GM12878 (cell line): ENCODE measurements at regions not wholly inside any gene's neighbourhood (a gene's known extent, or its start where the extent isn't known, plus 50 kb on each side); places are given as distances from the start of the nearest gene placed in this dataset.

Experiments used
- EZH2 ChIP-seq: IDR thresholded peaks from 2 replicates; pipeline ENCODE4 v1.6.1; 2012; ENCODE audit warnings: low read depth, mild to moderate bottlenecking, control low read depth, inconsistent platforms, low read length, borderline replicate concordance; ENCODE audit not compliant: control insufficient read depth
- SREBF1 ChIP-seq: IDR thresholded peaks from 2 replicates; pipeline ENCODE4 v1.6.1; 2012; ENCODE audit warnings: mild to moderate bottlenecking, low read length
- ZNF274 ChIP-seq: IDR thresholded peaks from one replicate; pipeline ENCODE4 v1.8.0; 2011; ENCODE audit not compliant: insufficient read length, insufficient read depth
- ZNF622 ChIP-seq: fragments of 450-650 bp; IDR thresholded peaks from 2 replicates; pipeline ENCODE4 v1.6.1; 2017; ENCODE audit warnings: mild to moderate bottlenecking, inconsistent platforms
- TF ChIP-seq, protein P1 (sequence below): IDR thresholded peaks from 2 replicates; pipeline ENCODE4 v1.6.1; 2012; ENCODE audit warnings: low read depth, low read length, improper control_type of control experiment

DNA sequence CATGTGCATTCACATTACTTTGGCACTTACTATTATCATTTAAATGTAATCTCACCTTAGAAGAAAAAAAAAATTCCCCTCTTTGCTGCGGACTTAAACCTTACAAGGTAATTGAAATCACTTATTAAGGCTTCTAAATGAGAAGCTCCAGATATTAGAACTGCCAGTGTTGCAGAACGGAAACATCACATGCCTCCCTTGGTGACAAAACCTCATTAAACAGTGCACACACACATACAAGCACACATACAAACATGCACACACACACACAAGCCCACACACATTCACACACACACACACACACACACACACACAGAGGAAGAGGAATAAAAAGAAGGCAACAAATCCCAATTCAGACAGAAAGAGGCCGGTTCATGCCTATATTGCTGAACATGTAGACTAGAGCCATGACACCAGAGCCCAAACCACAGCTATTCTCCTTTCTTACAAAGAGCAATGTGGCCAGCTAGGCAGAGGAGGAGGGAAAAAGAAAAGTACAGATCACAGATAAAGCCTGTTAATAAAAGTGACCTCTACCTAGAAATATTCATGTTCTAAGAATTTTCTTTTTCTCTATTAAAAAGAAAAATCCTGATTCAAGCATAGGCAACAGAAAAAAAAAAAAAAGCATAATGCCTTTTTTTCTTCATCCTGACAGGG lies 405.2 kb upstream of the FLRT2 start:
- TF ChIP-seq EZH2 = no peak
- no peak for TF ChIP-seq ZNF622
- TF ChIP-seq, protein P1, sequence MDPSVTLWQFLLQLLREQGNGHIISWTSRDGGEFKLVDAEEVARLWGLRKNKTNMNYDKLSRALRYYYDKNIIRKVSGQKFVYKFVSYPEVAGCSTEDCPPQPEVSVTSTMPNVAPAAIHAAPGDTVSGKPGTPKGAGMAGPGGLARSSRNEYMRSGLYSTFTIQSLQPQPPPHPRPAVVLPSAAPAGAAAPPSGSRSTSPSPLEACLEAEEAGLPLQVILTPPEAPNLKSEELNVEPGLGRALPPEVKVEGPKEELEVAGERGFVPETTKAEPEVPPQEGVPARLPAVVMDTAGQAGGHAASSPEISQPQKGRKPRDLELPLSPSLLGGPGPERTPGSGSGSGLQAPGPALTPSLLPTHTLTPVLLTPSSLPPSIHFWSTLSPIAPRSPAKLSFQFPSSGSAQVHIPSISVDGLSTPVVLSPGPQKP = no peak
- no peak for TF ChIP-seq SREBF1
- no peak for TF ChIP-seq ZNF274
